ENCODE measurements at regions not wholly inside any gene's neighbourhood (a gene's known extent, or its start where the extent isn't known, plus 50 kb on each side); places are given as distances from the start of the nearest gene placed in this dataset.

DNA sequence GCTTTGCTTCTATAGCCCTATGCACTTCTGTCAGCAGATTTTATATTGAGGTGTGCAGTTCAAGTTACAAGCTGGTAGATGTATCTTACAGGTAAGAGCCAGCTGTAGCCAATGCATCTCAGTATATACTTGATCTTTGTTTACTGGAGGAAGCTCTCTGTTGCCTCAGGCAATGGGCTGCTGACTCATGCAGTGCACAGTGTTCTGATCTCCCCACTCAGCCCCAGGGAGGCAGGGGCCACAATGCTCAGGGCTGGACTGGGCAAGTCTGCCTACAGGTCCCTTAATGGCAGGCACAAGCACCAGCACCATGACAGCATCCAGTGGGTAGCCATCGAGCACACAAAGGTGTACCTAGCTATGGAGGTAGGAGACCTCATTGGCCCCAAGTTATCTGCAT is 178.8 kb upstream of the CDH10 start:
- no peak overlapping the region for H3K4me3 ChIP-seq (replicated peaks; ENCODE audit: low read depth, low read length)
- TF ChIP-seq, protein P1, sequence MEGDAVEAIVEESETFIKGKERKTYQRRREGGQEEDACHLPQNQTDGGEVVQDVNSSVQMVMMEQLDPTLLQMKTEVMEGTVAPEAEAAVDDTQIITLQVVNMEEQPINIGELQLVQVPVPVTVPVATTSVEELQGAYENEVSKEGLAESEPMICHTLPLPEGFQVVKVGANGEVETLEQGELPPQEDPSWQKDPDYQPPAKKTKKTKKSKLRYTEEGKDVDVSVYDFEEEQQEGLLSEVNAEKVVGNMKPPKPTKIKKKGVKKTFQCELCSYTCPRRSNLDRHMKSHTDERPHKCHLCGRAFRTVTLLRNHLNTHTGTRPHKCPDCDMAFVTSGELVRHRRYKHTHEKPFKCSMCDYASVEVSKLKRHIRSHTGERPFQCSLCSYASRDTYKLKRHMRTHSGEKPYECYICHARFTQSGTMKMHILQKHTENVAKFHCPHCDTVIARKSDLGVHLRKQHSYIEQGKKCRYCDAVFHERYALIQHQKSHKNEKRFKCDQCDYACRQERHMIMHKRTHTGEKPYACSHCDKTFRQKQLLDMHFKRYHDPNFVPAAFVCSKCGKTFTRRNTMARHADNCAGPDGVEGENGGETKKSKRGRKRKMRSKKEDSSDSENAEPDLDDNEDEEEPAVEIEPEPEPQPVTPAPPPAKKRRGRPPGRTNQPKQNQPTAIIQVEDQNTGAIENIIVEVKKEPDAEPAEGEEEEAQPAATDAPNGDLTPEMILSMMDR (IDR thresholded peaks at IDR 0.05; ENCODE audit: low read depth, low read length, missing control alignments), result no peak
- DNase-seq (ENCODE audit: extremely low read depth, low read depth), result no peak

DNA sequence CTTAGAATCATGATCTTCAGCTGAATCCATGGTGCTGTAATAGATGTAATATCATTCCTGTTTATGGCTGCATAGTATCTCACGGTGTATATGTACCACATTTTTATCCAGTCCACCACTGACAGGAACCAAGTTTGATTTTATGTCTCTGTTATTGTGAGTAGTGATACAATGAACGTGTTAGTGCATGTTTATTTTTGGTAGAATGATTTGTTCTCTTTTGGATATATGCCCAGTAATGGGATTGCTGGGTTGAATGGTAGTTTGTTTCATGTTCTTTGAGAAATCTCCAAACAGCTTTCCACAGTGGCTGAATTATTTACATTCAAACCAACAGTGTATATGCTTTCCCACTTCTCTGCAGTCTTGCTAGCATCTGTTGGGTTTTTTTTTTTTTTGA is 175.1 kb upstream of the CDH10 start:
- TF ChIP-seq, protein P1 (IDR thresholded peaks at IDR 0.05; ENCODE audit: low read depth, low read length, missing control alignments), result no peak
- H3K4me3 ChIP-seq (replicated peaks; ENCODE audit: low read depth, low read length), result no peak overlapping the region
- DNase-seq (ENCODE audit: extremely low read depth, low read depth), result no peak

DNA sequence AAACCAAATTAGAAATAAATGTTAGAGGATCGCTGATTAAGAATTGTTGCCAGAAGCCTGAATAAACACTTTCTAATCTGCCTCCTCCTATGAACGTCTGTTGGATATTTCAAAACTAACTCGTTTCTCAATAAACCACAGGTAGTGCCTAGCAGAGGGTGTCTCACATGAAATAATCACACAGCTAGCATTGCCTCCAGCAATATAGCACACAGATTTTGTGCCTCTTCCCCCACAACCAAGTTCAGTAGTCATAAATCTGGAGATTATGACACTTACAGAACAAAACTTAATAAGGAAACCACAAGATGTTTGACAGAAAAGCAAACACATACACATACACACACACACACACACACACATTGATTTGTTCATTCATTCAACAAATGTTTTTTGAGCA is 173.2 kb upstream of the CDH10 start:
- no peak for DNase-seq (ENCODE audit: extremely low read depth, low read depth)
- H3K4me3 ChIP-seq (replicated peaks; ENCODE audit: low read depth, low read length), result no peak overlapping the region
- TF ChIP-seq, protein P1 (IDR thresholded peaks at IDR 0.05; ENCODE audit: low read depth, low read length, missing control alignments), result no peak

DNA sequence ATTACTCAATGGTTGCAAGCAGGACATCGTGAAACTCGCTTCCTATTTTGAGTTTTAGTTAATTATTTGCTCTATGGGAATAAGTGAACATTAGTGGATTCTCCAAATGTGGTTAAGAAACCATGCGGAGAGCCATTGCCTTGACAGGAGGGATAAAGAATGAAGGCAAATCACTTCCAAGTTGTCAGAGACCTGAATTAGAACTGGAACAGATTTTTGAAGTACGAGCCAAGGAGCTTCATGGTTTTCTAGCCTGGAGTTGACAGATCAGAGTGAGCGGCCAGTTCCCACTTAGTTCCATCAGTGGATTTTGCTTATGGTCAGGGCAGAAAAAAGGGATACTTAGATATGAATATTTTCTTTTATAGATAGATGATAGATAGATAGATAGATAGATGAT is 171.4 kb upstream of the CDH10 start:
- TF ChIP-seq, protein P1 (IDR thresholded peaks at IDR 0.05; ENCODE audit: low read depth, low read length, missing control alignments), result no peak
- H3K4me3 ChIP-seq (replicated peaks; ENCODE audit: low read depth, low read length), result no peak overlapping the region
- DNase-seq (ENCODE audit: extremely low read depth, low read depth), result no peak

DNA sequence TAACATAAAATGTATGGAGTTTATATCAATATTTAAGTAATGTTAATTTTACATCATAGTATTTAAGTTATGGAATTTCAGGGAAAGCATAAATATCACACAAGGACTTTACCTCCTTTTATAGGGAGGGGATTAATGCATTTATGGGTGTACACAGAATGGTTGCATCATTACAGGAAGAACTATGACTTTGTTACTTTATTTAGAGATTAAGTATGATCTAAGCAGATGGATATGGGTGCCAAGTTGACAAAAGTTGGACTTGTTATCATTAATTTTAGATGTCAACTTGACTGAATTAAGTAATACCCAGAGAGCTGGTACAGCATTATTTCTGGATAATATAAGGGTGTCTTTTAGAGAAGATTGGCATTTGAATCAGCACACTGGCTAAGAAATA is 160.5 kb upstream of the CDH10 start:
- H3K4me3 ChIP-seq (replicated peaks; ENCODE audit: low read depth, low read length), result no peak overlapping the region
- no peak for DNase-seq (ENCODE audit: extremely low read depth, low read depth)
- TF ChIP-seq, protein P1 (IDR thresholded peaks at IDR 0.05; ENCODE audit: low read depth, low read length, missing control alignments), result no peak

DNA sequence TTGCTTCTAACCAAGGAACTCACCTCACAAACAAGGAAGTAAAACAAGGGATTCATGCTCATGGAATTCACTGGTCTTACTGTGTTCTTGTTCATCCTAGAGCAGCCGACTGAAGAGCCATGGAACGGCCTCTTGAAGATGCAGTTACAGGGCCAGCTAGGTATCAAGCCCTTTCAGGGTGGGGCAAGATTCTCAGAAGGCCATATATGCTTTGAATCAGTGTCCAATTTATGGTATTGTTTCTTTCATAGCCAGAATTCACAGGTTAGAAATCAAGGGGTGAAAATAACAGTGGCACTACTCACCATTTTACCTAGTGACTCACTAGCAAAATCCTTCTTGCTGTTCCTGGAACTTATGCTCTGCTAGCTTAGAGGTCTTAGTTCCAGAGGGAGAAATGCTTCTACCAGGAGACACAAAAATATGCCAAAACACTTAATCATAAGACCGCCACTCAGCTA is 159.5 kb upstream of the CDH10 start:
- DNase-seq (ENCODE audit: extremely low read depth, low read depth), result no peak

DNA sequence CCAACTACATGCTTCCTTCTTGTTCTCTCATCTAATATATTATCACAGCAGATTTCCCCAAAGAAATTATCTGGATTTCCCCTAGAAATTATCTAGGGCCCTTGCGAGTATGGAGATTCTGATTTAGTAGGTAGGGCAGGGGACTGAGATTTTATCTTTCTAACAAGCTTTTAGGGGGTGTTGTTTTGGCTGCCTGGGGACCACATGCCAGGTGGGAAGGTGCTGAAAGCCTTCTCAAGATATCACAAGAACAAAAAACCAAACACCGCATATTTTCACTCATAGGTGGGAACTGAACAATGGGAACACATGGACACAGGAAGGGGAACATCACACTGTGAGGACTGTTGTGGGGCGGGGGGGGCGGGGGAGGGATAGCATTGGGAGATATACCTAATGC is 146.5 kb upstream of the CDH10 start:
- H3K4me3 ChIP-seq (replicated peaks; ENCODE audit: low read depth, low read length), result no peak overlapping the region
- TF ChIP-seq, protein P1 (IDR thresholded peaks at IDR 0.05; ENCODE audit: low read depth, low read length, missing control alignments), result no peak
- no peak for DNase-seq (ENCODE audit: extremely low read depth, low read depth)

More for the DNA sequence above, 159.5 kb upstream of the CDH10 start:
- TF ChIP-seq, protein P1 (IDR thresholded peaks at IDR 0.05; ENCODE audit: low read depth, low read length, missing control alignments), result no peak
- no peak overlapping the region for H3K4me3 ChIP-seq (replicated peaks; ENCODE audit: low read depth, low read length)

All from HFF-Myc (cell line).